Glutamatergic neuron (in vitro differentiated cells): ENCODE measurements at regions not wholly inside any gene's neighbourhood (a gene's known extent, or its start where the extent isn't known, plus 50 kb on each side); places are given as distances from the start of the nearest gene placed in this dataset.
"Not testable (repeated sequence)": the region's sequence is repeated elsewhere in the genome, so short reads cannot be mapped to it uniquely, and the experiment has no call there.

Experiments
- DNase-seq: peaks from one replicate; pipeline ENCODE4 v3.0.0; 2022
- H3K27ac Mint-ChIP-seq: one replicate; pipeline ENCODE4 v1.8.0; 2020; ENCODE audit warnings: mild to moderate bottlenecking, mixed read lengths, inconsistent platforms; ENCODE audit not compliant: unreplicated experiment
- H3K27me3 Mint-ChIP-seq: one replicate; pipeline ENCODE4 v1.8.0; 2020; ENCODE audit warnings: mild to moderate bottlenecking, moderate library complexity, mixed read lengths, inconsistent platforms; ENCODE audit not compliant: unreplicated experiment
- H3K36me3 Mint-ChIP-seq: one replicate; pipeline ENCODE4 v1.8.0; 2020; ENCODE audit warnings: mild to moderate bottlenecking, mixed read lengths, inconsistent platforms; ENCODE audit not compliant: unreplicated experiment
- H3K4me1 Mint-ChIP-seq: one replicate; pipeline ENCODE4 v1.8.0; 2020; ENCODE audit warnings: mild to moderate bottlenecking, low read depth, mixed read lengths, inconsistent platforms; ENCODE audit not compliant: unreplicated experiment
- H3K4me3 Mint-ChIP-seq: one replicate; pipeline ENCODE4 v1.8.0; 2020; ENCODE audit warnings: mild to moderate bottlenecking, mixed read lengths, inconsistent platforms; ENCODE audit not compliant: unreplicated experiment
- H3K9me3 Mint-ChIP-seq: one replicate; pipeline ENCODE4 v1.8.0; 2020; ENCODE audit warnings: mild to moderate bottlenecking, moderate library complexity, mixed read lengths, inconsistent platforms; ENCODE audit not compliant: unreplicated experiment
- TF ChIP-seq, protein P1 (sequence below): fragments of 200-600 bp; sonication (generic); IDR thresholded peaks from one replicate; pipeline ENCODE4 v1.5.0; 2021; ENCODE audit not compliant: partially characterized antibody, unreplicated experiment

DNA sequence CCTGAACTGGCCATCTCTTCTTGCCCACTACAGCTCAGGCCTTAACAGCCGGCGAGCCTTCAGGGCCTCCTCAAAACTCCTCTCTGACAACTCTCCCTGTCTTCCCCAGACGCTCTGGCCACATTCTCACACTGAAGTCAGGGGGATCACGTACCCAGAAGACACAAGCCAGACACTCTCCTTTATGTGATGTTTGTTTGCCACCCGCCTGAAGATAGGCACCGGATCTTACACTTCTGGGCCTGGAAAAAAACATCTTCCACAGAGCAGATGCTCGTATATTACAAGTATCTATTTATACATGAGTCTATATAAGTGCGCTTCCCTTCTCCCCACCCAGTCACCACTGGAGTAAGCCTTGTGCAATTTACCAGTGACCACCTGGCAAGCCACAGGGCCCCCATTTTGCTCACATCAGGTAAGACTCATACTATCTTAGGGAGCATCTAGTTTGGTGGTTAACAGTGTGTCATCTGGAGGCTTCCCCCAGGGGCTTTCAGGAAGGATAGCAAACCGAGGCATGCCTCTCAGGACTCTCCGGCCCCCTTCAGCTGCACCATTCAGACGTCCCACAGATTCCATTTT lies 349.4 kb downstream of the SOX9 start:
- Mint-ChIP-seq H3K4me3 (no peak overlapping the region), H3K9me3 (peaks cover 3% of the 10 kb centered on the region), H3K36me3 (no peaks in the 10 kb centered on the region), H3K4me1 (peaks cover 3% of the 10 kb centered on the region), H3K27ac (no peak overlapping the region), H3K27me3 (no peaks in the 10 kb centered on the region)
- TF ChIP-seq, protein P1, sequence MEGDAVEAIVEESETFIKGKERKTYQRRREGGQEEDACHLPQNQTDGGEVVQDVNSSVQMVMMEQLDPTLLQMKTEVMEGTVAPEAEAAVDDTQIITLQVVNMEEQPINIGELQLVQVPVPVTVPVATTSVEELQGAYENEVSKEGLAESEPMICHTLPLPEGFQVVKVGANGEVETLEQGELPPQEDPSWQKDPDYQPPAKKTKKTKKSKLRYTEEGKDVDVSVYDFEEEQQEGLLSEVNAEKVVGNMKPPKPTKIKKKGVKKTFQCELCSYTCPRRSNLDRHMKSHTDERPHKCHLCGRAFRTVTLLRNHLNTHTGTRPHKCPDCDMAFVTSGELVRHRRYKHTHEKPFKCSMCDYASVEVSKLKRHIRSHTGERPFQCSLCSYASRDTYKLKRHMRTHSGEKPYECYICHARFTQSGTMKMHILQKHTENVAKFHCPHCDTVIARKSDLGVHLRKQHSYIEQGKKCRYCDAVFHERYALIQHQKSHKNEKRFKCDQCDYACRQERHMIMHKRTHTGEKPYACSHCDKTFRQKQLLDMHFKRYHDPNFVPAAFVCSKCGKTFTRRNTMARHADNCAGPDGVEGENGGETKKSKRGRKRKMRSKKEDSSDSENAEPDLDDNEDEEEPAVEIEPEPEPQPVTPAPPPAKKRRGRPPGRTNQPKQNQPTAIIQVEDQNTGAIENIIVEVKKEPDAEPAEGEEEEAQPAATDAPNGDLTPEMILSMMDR: no peak
- no peak for DNase-seq

DNA sequence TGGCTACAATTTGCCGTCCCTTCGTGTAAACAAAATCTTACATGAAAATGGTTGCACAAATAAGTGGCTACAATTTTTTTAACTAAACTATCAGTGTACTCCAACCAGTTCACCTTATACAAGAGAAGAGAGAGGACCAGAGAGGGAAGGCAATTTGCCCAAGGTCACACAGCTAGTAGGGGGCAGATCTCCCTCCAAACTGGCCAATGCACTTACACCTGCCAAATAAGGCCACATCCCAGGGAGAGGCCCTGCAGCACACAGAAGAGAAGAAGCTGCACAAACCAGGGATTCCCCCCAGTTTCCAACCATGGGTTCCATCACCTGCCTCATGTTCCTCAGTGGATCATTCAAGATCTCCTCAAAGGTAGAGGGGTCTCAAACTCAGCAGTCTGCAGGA lies 349.9 kb downstream of the SOX9 start:
- DNase-seq: no peak
- no peaks in the 10 kb centered on the region for H3K36me3 Mint-ChIP-seq
- no peak overlapping the region for H3K27ac Mint-ChIP-seq
- peaks cover under 1% of the 10 kb centered on the region for H3K4me1 Mint-ChIP-seq
- H3K27me3 Mint-ChIP-seq: no peaks in the 10 kb centered on the region
- TF ChIP-seq, protein P1: no peak
- H3K9me3 Mint-ChIP-seq: peaks cover 1% of the 10 kb centered on the region
- H3K4me3 Mint-ChIP-seq: no peak overlapping the region

DNA sequence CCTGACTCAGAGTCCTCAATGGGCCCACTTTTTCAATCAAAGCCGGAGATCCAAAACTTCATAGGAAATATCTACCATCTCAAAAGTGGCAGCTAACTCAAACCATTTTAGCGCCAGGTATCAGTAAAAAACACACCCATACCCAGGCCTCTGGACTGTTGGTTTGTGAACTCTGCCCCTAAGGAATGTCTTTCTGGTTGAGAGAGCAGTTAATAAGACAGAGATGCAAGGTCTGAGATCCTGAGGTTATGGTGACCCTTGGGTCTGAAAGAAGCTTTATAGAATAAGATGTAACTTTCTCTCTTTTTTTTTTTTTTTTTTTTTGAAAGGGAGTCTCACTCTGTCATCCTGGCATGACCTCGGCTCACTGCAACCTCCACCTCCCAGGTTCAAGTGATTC lies 350.5 kb downstream of the SOX9 start:
- no peak overlapping the region for H3K27ac Mint-ChIP-seq
- DNase-seq: no peak
- H3K4me1 Mint-ChIP-seq: no peaks in the 10 kb centered on the region
- H3K36me3 Mint-ChIP-seq: no peaks in the 10 kb centered on the region
- H3K4me3 Mint-ChIP-seq: no peak overlapping the region
- TF ChIP-seq, protein P1: no peak
- H3K9me3 Mint-ChIP-seq: peaks cover 1% of the 10 kb centered on the region
- H3K27me3 Mint-ChIP-seq: no peaks in the 10 kb centered on the region

DNA sequence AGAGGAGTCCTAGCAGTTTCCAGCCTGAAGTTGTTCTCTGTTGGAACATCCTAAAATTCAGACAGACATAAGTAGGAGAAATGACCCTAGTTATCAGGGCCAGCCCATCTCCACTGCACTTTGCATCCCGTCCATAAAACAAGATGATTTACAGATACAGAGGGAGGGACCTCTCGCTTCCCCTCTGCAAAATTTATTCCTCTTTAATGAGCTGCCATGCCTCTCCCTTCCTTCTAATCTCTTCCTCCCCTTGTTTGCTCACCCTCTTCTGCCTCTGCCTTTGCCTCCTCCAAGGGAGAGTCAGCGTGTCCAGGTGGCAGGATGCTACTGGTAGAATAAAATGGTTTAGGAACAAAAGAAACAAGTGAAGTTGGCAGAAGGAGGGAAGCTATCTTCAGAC lies 351.3 kb downstream of the SOX9 start:
- H3K9me3 Mint-ChIP-seq: peaks cover 1% of the 10 kb centered on the region
- no peak overlapping the region for H3K27ac Mint-ChIP-seq

DNA sequence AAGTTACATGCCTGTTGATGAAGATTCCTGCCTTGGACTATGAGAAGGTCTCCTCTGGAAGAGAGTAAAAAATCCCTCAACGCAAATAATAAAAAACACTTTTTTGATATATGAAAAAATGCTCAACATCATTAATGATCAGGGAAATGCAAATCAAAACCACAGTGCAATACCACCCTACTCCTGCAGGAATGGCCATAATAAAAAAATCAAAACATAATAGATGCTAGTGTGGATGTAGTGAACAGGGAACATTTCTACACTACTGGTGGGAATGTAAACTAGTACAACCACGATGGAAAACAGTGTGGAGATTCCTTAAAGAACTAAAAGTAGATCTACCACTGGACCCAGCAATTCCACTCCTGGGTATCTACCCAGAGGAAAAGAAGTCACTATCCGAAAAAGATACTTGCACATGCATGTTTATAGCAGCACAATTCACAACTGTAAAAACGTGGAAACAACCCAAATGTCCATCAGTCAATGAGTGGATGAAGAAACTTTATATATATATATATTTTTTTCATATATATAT lies 352.1 kb downstream of the SOX9 start:
- H3K9me3 Mint-ChIP-seq, H3K27ac Mint-ChIP-seq, H3K36me3 Mint-ChIP-seq, H3K27me3 Mint-ChIP-seq, H3K4me1 Mint-ChIP-seq, DNase-seq, H3K4me3 Mint-ChIP-seq: not testable (repeated sequence)
- TF ChIP-seq, protein P1: peak; percentile 46

More for the DNA sequence above, 351.3 kb downstream of the SOX9 start:
- DNase-seq: no peak
- no peaks in the 10 kb centered on the region for H3K4me1 Mint-ChIP-seq
- TF ChIP-seq, protein P1: no peak
- no peaks in the 10 kb centered on the region for H3K36me3 Mint-ChIP-seq
- H3K4me3 Mint-ChIP-seq: no peak overlapping the region
- H3K27me3 Mint-ChIP-seq: no peaks in the 10 kb centered on the region
